ENCODE measurements at regions not wholly inside any gene's neighbourhood (a gene's known extent, or its start where the extent isn't known, plus 50 kb on each side); places are given as distances from the start of the nearest gene placed in this dataset.

- ChIA-PET CTCF (interaction anchor here (0.5 to 1.8 kb wide), 11 partner anchors 12 to 364 kb away, joined by 3 to 7 read pairs (median 3); no protein-coding TSS in a partner anchor), POLR2A (ENCODE audit: low non-redundant PET) (interaction anchor here (0.9 kb wide), 1 partner anchor 41 kb away, joined by 4 read pairs; no protein-coding TSS in a partner anchor)
- H3K27ac ChIP-seq = peak overlapping the region; percentile 98
- peak; percentile 74 for DNase-seq (ENCODE audit: low spot score)
- TF ChIP-seq CTCF (conservative IDR thresholded peaks at IDR 0.05; ENCODE audit: low read depth) = peak; percentile 69
These were observed 128.1 kb upstream of the TOP3B start for GRCh38 chr22:22110548-22111266.

GRCh38 chr22:22109693-22110466 lies 127.3 kb upstream of the TOP3B start:
- ChIA-PET CTCF (interaction anchor here (0.5 to 1.8 kb wide), 8 partner anchors 11 to 364 kb away, joined by 3 to 7 read pairs (median 4); no protein-coding TSS in a partner anchor), POLR2A (ENCODE audit: low non-redundant PET) (no interaction called here)
- no peak for TF ChIP-seq CTCF (conservative IDR thresholded peaks at IDR 0.05; ENCODE audit: low read depth)
- H3K27ac ChIP-seq = no peak overlapping the region
- DNase-seq (ENCODE audit: low spot score) = no peak

- POLR2A ChIA-PET (ENCODE audit: low non-redundant PET) = no interaction called here
- CTCF ChIA-PET = no interaction called here
- no peak overlapping the region for H3K27ac ChIP-seq
- DNase-seq (ENCODE audit: low spot score) = no peak
- TF ChIP-seq CTCF (conservative IDR thresholded peaks at IDR 0.05; ENCODE audit: low read depth) = no peak
These were observed 124.3 kb upstream of the TOP3B start for GRCh38 chr22:22106855-22107254.

- no peak for TF ChIP-seq CTCF (conservative IDR thresholded peaks at IDR 0.05; ENCODE audit: low read depth)
- no peak for DNase-seq (ENCODE audit: low spot score)
- no peak overlapping the region for H3K27ac ChIP-seq
- CTCF ChIA-PET = interaction anchor here (0.7 kb wide), 1 partner anchor 321 kb away, joined by 3 read pairs; no protein-coding TSS in a partner anchor
- POLR2A ChIA-PET (ENCODE audit: low non-redundant PET) = no interaction called here
These were observed 122.8 kb upstream of the TOP3B start for GRCh38 chr22:22105364-22105763.

DNA sequence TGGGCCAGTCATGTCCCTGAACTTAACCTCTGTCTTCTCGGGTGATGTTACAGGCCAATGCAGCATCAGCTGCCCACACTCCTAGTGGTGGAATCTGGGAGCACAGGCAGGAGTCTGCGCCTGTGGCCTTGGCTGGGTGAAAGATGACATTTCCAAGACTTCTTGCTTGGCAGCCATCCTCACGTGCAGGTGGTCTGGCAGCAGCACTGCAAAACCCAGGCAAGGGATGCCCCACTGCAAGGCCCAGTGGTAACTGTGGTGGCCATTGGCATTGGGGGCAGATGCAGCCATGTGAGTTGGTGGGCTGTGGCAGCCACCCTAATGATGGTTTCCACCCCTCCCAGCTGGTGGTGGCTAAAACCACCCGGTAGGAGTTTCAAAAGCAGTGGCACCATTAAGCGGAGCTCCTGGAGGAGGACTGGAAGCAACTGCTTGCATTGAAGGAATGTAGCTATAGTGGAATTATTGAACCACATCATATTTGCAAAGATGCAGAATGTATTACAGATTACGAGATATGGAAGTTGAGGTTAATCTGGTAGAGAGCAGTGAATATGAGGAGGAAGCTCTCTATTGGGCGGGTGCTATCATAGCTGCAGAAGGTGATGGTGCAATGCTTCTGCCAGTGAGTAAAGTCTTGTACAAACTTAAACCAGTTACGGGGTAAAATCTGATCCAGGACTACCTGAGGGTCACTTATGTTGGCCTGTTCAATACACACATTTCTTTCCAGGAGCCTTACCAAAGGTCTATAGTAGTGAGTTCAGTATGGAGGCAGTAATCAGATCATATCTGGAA lies 120.7 kb upstream of the TOP3B start:
- no peak; the same call in 1 of the 2 replicates for TF ChIP-seq CTCF (conservative IDR thresholded peaks at IDR 0.05; ENCODE audit: low read depth)
- CTCF ChIA-PET = no interaction called here
- no peak overlapping the region for H3K27ac ChIP-seq
- DNase-seq (ENCODE audit: low spot score) = no peak
- POLR2A ChIA-PET (ENCODE audit: low non-redundant PET) = no interaction called here
